ENCODE measurements at regions not wholly inside any gene's neighbourhood (a gene's known extent, or its start where the extent isn't known, plus 50 kb on each side); places are given as distances from the start of the nearest gene placed in this dataset.
"Not testable (repeated sequence)": the region's sequence is repeated elsewhere in the genome, so short reads cannot be mapped to it uniquely, and the experiment has no call there.

DNA sequence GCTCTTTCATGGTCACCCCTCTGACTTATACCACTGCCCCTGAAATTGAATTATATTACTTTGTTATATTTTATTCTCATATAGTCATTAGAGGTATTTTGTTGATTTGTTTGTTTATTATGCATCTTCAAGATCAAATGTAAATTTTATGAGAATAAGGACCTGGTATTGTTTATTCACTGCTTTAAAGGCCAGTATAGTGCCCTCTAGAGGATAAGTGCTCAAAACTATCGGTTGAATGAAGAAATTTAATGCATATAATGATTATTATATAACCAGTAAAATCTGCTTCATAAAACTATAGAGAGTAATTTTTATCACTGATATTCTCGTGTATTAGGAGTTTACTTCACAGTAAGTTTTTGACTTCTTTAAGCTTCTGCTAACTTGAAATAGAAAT lies 1401.9 kb downstream of the SLITRK1 start:
- DNase-seq: no peak

GRCh38 chr13:82477436-82477835 lies 1404.8 kb downstream of the SLITRK1 start:
- DNase-seq: no peak

DNA sequence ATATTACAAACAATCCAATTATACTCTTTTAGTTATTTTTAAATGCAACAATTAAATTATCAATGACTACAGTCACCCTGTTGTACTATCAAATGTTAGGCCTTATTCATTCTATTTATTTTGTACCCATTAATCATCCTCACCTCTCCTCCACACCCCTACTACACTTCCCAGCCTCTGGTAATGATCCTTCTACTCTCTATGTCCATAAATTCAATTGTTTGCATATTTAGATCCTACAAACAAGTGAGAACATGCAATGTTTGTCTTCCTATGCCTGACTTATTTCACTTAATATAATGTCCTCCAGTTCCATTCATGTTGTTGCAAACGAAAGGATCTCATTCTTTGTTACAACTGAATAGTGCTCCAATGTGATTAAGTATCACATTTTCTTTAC lies 1414.6 kb downstream of the SLITRK1 start:
- no peak for DNase-seq

DNA sequence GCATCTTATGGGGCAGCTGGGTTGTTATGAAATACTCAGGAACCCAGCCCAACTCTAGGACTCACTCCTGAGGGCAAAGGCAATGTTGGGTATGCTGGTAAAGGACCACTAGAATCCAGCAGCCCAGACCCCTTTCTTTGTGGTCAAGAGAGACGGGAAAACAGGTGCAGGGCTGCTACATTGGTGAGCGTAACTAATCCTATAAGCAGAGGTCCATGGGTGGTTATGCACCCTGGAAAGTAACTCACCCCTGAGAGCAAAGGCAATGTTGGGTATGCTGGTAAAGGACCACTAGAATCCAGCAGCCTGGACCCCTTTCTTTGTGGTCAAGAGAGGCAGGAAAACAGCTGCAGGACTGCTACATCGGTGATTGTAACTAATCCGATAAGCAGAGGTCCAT lies 1422.7 kb downstream of the SLITRK1 start:
- not testable (repeated sequence) for DNase-seq

DNA sequence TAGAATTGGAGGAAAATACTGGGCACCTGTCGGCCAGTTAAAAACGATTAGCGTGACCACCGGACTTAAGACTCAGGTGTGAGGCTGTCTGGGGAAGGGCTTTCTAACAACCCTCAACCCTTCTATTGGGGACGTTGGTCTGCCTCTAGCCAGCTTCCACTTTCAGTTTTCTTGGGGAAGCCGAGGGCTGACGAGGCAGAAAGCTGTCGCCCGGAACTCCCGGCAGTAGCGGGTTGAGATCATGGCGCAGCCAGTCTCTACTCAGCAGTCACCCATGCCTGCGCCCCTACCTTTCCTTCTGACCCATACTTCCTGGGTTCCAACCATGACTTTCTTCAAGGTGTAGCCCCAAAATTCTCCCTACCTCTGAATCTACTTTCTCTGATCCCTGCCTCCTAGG lies 1424.1 kb downstream of the SLITRK1 start:
- no peak for DNase-seq

- not testable (repeated sequence) for DNase-seq
Measured at GRCh38 chr13:82457548-82457947, 1424.7 kb downstream of the SLITRK1 start.

DNA sequence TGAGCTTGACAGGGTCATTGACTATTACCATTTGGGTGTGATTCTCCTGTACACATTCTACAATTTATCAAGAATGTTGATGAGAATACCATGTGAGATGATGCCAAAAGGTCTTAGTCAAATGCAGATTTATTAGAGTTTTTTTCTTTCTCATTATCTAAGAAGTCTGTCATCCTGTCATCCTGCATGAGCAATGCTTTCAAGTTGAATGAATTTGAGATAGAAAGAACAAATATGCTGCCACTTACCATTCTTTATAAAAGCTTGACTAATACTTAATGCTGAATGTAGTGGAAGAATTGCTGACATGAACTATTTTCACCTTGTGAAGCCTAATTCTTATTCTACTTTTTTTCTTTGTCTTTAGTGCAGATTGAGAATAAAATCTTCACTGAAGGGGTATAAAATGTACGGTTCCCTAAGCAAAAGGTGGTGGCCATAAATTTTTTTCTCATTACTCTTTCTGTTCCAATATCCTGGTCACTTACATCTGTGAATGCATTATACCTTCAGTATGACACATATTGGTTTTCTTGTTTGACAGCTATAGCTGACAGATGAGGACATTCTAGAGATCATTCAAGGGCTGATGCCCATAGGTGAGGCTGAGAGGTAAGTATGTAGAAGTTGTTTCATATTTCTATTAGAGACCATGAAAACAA lies 1434.7 kb downstream of the SLITRK1 start:
- no peak for DNase-seq

DNA sequence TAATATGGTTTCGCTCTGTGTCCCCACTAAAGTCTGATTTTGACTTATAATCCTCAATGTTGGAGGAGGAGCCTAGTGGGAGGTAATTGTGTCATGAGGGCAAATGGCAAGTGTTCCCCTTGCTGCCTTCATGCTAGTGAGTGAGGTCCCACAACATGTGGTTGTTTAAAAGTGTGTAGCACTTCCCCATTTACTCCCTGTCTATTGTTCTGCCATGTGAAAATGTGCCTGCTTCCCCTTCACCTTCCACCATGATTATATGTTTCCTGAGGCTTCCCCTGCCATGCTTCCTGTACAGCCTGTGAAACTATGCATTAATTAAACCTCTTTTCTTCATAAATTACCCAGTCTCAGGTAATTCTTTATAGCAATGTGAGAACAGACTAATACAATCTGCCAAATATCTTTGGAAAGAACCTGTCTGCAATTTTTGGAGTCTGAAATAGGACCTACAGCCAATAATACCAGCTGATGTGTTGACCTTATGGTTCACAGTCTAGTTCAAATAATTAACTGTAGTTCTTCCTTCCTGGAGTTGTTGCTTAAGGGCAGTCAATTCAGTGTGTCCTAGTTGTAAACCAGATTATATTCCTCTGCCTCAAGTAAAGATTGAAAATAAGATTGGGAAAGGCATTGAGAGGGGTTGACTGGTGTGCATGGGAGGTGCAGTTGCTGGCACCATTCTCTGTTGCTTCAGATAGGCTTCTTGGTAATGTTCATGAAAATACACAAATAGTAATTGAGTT lies 1442.9 kb downstream of the SLITRK1 start:
- DNase-seq: no peak

DNA sequence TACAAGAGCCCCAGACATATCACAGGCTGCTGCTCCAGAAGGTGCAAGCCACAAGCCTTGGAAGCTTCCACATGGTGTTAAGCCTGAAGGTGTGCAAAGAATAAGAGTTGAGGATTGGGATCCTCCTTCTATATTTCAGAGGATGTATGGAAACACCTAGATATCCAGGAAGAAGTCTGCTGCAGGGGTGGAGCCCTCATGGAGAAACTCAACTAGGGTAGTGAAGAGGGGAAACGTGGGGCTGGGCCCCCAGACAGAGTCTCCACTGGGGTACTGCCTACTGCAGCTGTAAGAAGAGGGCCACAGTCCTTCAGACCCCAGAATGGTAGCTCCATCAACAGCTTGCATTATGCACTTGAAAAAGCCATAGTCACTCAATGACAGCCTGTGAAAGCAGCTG lies 1444.0 kb downstream of the SLITRK1 start:
- DNase-seq: no peak

DNA sequence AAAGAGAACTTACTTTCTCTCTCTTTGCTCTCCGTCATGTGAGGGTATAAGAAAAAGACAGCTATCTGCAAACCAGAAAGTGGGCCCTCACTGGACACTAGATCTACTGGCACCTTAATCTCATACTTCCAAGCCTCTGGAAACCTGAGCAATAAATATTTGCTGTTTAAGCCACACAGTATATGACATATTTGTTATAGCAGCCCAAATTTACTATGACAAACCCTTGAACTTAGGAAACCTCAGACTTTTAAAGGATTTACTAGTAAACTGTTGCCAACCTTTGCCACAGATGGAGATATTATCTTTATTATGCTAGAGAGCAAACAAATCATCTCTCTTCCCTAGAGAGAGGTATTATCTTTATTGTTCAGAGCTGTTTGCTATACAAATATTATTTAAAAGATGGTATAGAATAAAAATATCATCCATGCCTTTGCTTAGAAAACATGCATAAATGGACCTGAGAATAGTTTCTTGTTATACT lies 1446.1 kb downstream of the SLITRK1 start:
- no peak for DNase-seq

DNA sequence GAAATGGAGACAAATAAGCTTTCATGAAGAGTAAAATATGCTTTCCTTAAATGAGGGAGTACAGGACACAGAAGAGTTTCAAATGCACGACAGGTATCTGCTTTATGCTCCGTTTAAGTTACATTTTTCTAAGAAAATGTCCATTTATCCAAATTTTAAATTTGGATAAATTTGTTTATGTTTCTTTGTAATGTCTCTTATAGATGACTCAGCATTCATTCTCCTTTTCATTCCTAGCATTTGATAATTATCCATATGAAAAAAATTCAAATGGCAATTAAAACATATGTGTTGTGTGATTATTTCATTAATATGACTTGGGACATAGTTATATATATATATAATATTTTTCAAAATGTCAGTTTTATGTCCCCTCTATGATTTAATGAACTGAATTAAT lies 1449.3 kb downstream of the SLITRK1 start:
- DNase-seq: no peak

- DNase-seq: no peak
Measured at GRCh38 chr13:82412749-82413148, 1469.5 kb downstream of the SLITRK1 start.

DNA sequence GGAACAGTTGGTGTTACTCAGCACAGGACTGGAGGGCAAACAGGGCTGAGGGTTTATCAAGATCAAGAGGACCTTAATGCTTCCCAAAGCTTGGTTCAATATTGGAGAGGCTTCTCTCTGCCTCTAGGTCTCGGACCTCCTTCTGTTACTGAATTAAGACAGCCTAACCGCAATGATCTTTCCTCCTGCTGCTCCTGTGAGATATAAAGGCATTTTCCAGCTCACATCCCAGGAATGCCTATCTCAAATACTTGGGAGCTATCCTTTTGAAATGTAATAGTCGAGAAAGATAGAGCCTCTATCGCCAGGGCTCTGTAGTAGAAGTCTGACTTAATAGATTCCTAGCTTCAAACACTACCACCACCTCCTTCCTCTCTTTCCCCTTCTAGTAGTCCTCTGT lies 1475.0 kb downstream of the SLITRK1 start:
- no peak for DNase-seq

DNA sequence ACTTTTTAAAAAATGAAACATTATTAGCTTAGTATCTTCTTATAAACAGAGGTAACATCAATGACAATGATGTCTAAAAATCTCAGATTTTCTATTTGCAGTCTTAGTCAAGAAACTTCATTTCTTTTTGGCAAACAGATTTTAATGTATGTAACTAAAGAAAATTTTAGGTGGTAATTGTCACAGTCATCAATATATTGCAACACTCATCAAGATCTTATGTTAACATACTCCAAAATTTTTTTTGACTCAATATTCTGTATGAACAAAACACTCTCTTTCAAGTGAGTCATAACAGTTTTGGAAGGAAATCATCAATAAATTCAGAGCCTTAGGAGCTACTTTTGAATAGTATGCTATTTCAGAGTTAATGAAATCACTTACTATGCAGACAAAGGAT lies 1507.6 kb downstream of the SLITRK1 start:
- DNase-seq: no peak

GRCh38 chr13:82370316-82370715 lies 1512.0 kb downstream of the SLITRK1 start:
- no peak for DNase-seq

DNA sequence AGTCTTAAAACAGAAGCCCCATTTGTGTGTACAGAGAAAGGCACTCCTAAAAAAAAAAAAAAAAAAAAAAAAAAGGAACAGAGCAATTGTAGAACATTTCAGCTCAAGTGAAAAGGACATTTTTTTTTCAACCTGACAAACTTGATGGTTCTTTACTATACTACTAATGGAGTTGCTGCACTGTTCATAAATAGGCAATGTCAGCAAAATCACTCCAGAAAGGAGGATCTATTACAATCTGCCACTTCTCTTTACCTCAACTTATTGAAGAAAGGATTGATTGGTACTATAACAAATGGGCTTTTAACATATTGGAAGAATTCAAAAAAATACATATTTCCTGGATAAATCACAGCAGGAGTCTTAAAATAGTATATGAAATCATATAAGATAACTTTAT lies 1517.7 kb downstream of the SLITRK1 start:
- no peak for DNase-seq

GRCh38 chr13:82358284-82358683 lies 1524.0 kb downstream of the SLITRK1 start:
- no peak for DNase-seq

- no peak for DNase-seq
Measured at GRCh38 chr13:82356667-82357410, 1525.4 kb downstream of the SLITRK1 start.

- DNase-seq: no peak
Measured at GRCh38 chr13:82344867-82345266, 1537.4 kb downstream of the SLITRK1 start.

DNA sequence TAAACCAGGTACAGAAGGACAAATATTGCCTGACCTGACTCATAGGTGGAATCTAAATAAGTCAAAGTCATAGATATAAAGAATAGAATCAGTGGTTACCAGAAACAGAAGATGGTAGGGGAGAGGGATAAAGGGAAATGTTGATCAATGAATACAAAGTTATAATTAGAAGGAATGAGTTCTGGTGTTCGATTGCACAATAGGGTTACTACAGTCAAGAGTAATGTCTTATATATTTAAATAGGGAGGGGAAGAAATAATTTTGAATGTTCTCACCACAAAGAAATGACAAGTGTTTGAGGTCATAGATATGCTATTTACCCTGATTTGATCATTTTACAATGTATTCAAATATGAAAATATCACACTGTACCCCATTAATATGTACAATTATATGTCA lies 1541.2 kb downstream of the SLITRK1 start:
- no peak for DNase-seq

GRCh38 chr13:82330499-82330898 lies 1551.8 kb downstream of the SLITRK1 start:
- no peak for DNase-seq

GRCh38 chr13:82323101-82323500 lies 1559.2 kb downstream of the SLITRK1 start:
- DNase-seq: no peak

- no peak for DNase-seq
Measured at GRCh38 chr13:82305588-82305987, 1576.7 kb downstream of the SLITRK1 start.

DNA sequence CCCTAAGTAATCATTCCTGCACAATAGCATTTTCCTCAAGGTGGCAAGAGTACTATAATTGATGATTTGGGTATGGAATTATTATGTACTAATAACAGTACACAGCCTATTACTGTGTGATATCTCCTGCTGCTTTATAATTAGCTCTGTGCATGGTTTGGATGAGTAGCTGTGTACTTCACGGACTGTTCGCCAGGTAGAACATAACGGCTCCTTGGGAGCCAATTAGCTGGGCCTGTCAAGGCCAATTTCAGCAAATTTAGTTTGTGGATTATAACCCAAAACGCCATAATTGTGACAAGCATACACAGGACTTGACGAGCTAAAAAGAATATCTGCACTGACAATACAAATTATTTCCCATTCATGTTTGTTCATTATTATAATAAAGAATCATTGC lies 1584.2 kb downstream of the SLITRK1 start:
- no peak for DNase-seq

Measured in NCI-H2107 (cell line).